ENCODE measurements at regions not wholly inside any gene's neighbourhood (a gene's known extent, or its start where the extent isn't known, plus 50 kb on each side); places are given as distances from the start of the nearest gene placed in this dataset.

- no peak for TF ChIP-seq CTCF (conservative IDR thresholded peaks at IDR 0.05)
- WGBS, 2 experiments (ENCODE audit: insufficient coverage in 1 of 2, insufficient read length in 1 of 2), result 94 to 97% methylated on average over 12 of the region's 12 CpGs
- Mint-ChIP-seq H3K9me3 (no peaks in the 10 kb centered on the region), H3K4me3 (no peak overlapping the region), H3K36me3 (ENCODE audit: low read depth) (peaks cover 26% of the 10 kb centered on the region), H3K27ac (no peak overlapping the region), H3K27me3 (ENCODE audit: insufficient read depth) (no peaks in the 10 kb centered on the region), H3K4me1 (no peaks in the 10 kb centered on the region)
- Histone ChIP-seq H3K9ac (ENCODE audit: extremely low read depth, low read length, poor library complexity, severe bottlenecking) (no peak overlapping the region), H3K27ac (ENCODE audit: low read depth, low read length) (no peak overlapping the region), H3K4me1 (ENCODE audit: control insufficient read depth, insufficient read depth, low read length) (no peaks in the 10 kb centered on the region), H3K27me3 (ENCODE audit: control insufficient read depth, insufficient read depth, low read length, poor library complexity, severe bottlenecking) (no peaks in the 10 kb centered on the region), H3K4me3 (ENCODE audit: low read length) (no peak overlapping the region), H3K9me3 (ENCODE audit: control insufficient read depth, low read length) (no peaks in the 10 kb centered on the region), H3K36me3 (ENCODE audit: control insufficient read depth, insufficient read depth, low read length) (no peaks in the 10 kb centered on the region)
- no peak for DNase-seq
Observed at GRCh38 chr2:120971866-120972265, 236.2 kb downstream of the GLI2 start.

- Histone ChIP-seq H3K27me3 (ENCODE audit: control insufficient read depth, insufficient read depth, low read length, poor library complexity, severe bottlenecking) (no peaks in the 10 kb centered on the region), H3K9ac (ENCODE audit: extremely low read depth, low read length, poor library complexity, severe bottlenecking) (no peak overlapping the region), H3K9me3 (ENCODE audit: control insufficient read depth, low read length) (no peaks in the 10 kb centered on the region), H3K4me3 (ENCODE audit: low read length) (no peak overlapping the region), H3K4me1 (ENCODE audit: control insufficient read depth, insufficient read depth, low read length) (no peaks in the 10 kb centered on the region), H3K27ac (ENCODE audit: low read depth, low read length) (no peak overlapping the region), H3K36me3 (ENCODE audit: control insufficient read depth, insufficient read depth, low read length) (no peaks in the 10 kb centered on the region)
- H3K27me3 Mint-ChIP-seq (ENCODE audit: insufficient read depth), result no peaks in the 10 kb centered on the region
- TF ChIP-seq CTCF (conservative IDR thresholded peaks at IDR 0.05), result no peak
- H3K4me3 Mint-ChIP-seq, result no peak overlapping the region
- no peaks in the 10 kb centered on the region for H3K9me3 Mint-ChIP-seq
- peaks cover 26% of the 10 kb centered on the region for H3K36me3 Mint-ChIP-seq (ENCODE audit: low read depth)
- no peak overlapping the region for H3K27ac Mint-ChIP-seq
- no peaks in the 10 kb centered on the region for H3K4me1 Mint-ChIP-seq
- DNase-seq, result no peak
- WGBS, 2 experiments (ENCODE audit: insufficient coverage in 1 of 2, insufficient read length in 1 of 2), result 89 to 98% methylated on average over 5 of the region's 6 CpGs
Observed at GRCh38 chr2:120972286-120972685, 236.6 kb downstream of the GLI2 start.

GRCh38 chr2:120973196-120973595, 237.5 kb downstream of the GLI2 start:
- Histone ChIP-seq H3K4me3 (ENCODE audit: low read length) (no peak overlapping the region), H3K4me1 (ENCODE audit: control insufficient read depth, insufficient read depth, low read length) (no peaks in the 10 kb centered on the region), H3K9me3 (ENCODE audit: control insufficient read depth, low read length) (no peaks in the 10 kb centered on the region), H3K9ac (ENCODE audit: extremely low read depth, low read length, poor library complexity, severe bottlenecking) (no peak overlapping the region), H3K27ac (ENCODE audit: low read depth, low read length) (no peak overlapping the region), H3K27me3 (ENCODE audit: control insufficient read depth, insufficient read depth, low read length, poor library complexity, severe bottlenecking) (no peaks in the 10 kb centered on the region), H3K36me3 (ENCODE audit: control insufficient read depth, insufficient read depth, low read length) (no peaks in the 10 kb centered on the region)
- H3K27me3 Mint-ChIP-seq (ENCODE audit: insufficient read depth), result no peaks in the 10 kb centered on the region
- peaks cover 29% of the 10 kb centered on the region for H3K36me3 Mint-ChIP-seq (ENCODE audit: low read depth)
- no peak overlapping the region for H3K27ac Mint-ChIP-seq
- no peaks in the 10 kb centered on the region for H3K4me1 Mint-ChIP-seq
- no peak overlapping the region for H3K4me3 Mint-ChIP-seq
- no peaks in the 10 kb centered on the region for H3K9me3 Mint-ChIP-seq
- 95% methylated on average over 11 to 17 of the region's 17 CpGs for WGBS, 2 experiments (ENCODE audit: insufficient coverage in 1 of 2, insufficient read length in 1 of 2)
- DNase-seq, result no peak
- TF ChIP-seq CTCF (conservative IDR thresholded peaks at IDR 0.05), result no peak
